HCT116 (cell line): ENCODE measurements at regions not wholly inside any gene's neighbourhood (a gene's known extent, or its start where the extent isn't known, plus 50 kb on each side); places are given as distances from the start of the nearest gene placed in this dataset.

Source experiments
- ATAC-seq: fragments of 200-7000 bp; cut with Tn5 transposase; 2 replicates; pipeline ENCODE4 v1.9.1; 2020; ENCODE audit warnings: mild to moderate bottlenecking, moderate library complexity
- BruUV-seq: library from RNA; stranded (reverse); fragments of 400-500 nt; replicated peaks from 2 replicates; lab custom pipeline; 2021; lab: Mats Ljungman, UMichigan
- CTCF ChIA-PET: fragments of 300-600 bp; sonication (Branson Sonifier 250); formaldehyde crosslinking; loops from one replicate; lab custom pipeline; 2021; ENCODE audit warnings: antibody characterized with exemption; lab: Charles Lee
- POLR2A ChIA-PET: fragments of 300-600, 350-600 bp; sonication (Branson Sonifier 250); formaldehyde crosslinking; loops from one replicate; lab custom pipeline; 2021; ENCODE audit warnings: antibody characterized with exemption; lab: Charles Lee
- RAD21 ChIA-PET, 2 experiments: fragments of 300-600 bp; sonication (Branson Sonifier 250); formaldehyde crosslinking; loops; one replicate each; lab custom pipeline; 2023; ENCODE audit warnings: low total read pairs in 2 of 2; ENCODE audit not compliant: uncharacterized antibody in 2 of 2, unreplicated experiment in 2 of 2, low non-redundant PET in 1 of 2; lab: Charles Lee
- DNase-seq: peaks from one replicate; pipeline ENCODE4 v3.0.0-alpha.2; 2010; ENCODE audit warnings: low read depth, low spot score
- H2AFZ ChIP-seq: fragments of 200-600 bp; shearing (Covaris generic), sonication (generic); 2 replicates; pipeline ENCODE4 v1.6.1; 2017; ENCODE audit warnings: low read depth, mixed run types, mixed read lengths, antibody characterized with exemption, low read length; ENCODE audit not compliant: poor library complexity, severe bottlenecking
- H3K27ac ChIP-seq: 2 replicates; pipeline ENCODE4 v1.5.1; 2012; ENCODE audit warnings: low read depth, low read length
- H3K27me3 ChIP-seq: fragments of 200-600 bp; sonication (generic); 2 replicates; pipeline ENCODE4 v1.6.1; 2016; ENCODE audit warnings: mixed run types, low read length, mixed read lengths; ENCODE audit not compliant: insufficient read depth
- H3K36me3 ChIP-seq, 2 experiments: fragments of 200-500 bp in 1 of 2; fragments of 200-600 bp in 1 of 2; sonication (Bioruptor generic) in 1 of 2; sonication (generic) in 1 of 2; 2 replicates each; pipeline versions ENCODE4 v1.5.1 to v1.6.1; 2014 to 2016; ENCODE audit warnings: low read length in 2 of 2, inconsistent platforms in 1 of 2, mixed read lengths in 1 of 2, mixed run types in 1 of 2; ENCODE audit not compliant: insufficient read depth in 2 of 2, control insufficient read depth in 1 of 2
- H3K4me1 ChIP-seq, 2 experiments: fragments of 200-600 bp in 1 of 2; sonication (generic) in 1 of 2; 2 replicates each; pipeline versions ENCODE4 v1.5.1 to v1.6.1; 2012 to 2017; ENCODE audit warnings: low read length in 2 of 2, inconsistent platforms in 1 of 2, mild to moderate bottlenecking in 1 of 2, mixed read lengths in 1 of 2, mixed run types in 1 of 2, moderate library complexity in 1 of 2; ENCODE audit not compliant: insufficient read depth in 2 of 2, control insufficient read depth in 1 of 2
- H3K4me2 ChIP-seq: fragments of 200-600 bp; sonication (generic); 2 replicates; pipeline ENCODE4 v1.6.1; 2017; ENCODE audit warnings: mixed run types, low read length, mixed read lengths
- H3K4me3 ChIP-seq, 2 experiments: fragments of 200-600 bp in 1 of 2; sonication (generic) in 1 of 2; replicated peaks in 1 of 2; 2 replicates each; pipeline ENCODE4 v1.5.1; 2011 to 2016; ENCODE audit warnings: low read length in 2 of 2, control low read depth in 1 of 2, low read depth in 1 of 2, mild to moderate bottlenecking in 1 of 2, mixed read lengths in 1 of 2, mixed run types in 1 of 2
- H3K79me2 ChIP-seq: fragments of 200-600 bp; sonication (generic); 2 replicates; pipeline ENCODE4 v1.6.1; 2017; ENCODE audit warnings: mild to moderate bottlenecking, mixed run types, low read length, moderate library complexity, mixed read lengths; ENCODE audit not compliant: insufficient read depth
- H3K9ac ChIP-seq: fragments of 200-600 bp; sonication (generic); 2 replicates; pipeline ENCODE4 v1.6.1; 2016; ENCODE audit warnings: low read length, mixed read lengths
- H3K9me2 ChIP-seq: fragments of 200-600 bp; sonication (generic), shearing (Covaris generic); 2 replicates; pipeline ENCODE4 v1.6.1; 2017; ENCODE audit warnings: mixed run types, mild to moderate bottlenecking, moderate library complexity; ENCODE audit not compliant: insufficient read depth
- H3K9me3 ChIP-seq, 2 experiments: fragments of 200-500 bp in 1 of 2; fragments of 200-600 bp in 1 of 2; sonication (Bioruptor generic) in 1 of 2; sonication (generic) in 1 of 2; 2 replicates each; pipeline ENCODE4 v1.6.1; 2014 to 2017; ENCODE audit warnings: low read length in 2 of 2, mixed read lengths in 2 of 2, inconsistent platforms in 1 of 2, low read depth in 1 of 2, mild to moderate bottlenecking in 1 of 2, mixed run types in 1 of 2, moderate library complexity in 1 of 2; ENCODE audit not compliant: control insufficient read depth in 1 of 2, insufficient read depth in 1 of 2
- H4K20me1 ChIP-seq: fragments of 200-600 bp; sonication (generic), shearing (Covaris generic); 2 replicates; pipeline ENCODE4 v1.6.1; 2017; ENCODE audit warnings: mixed run types, mild to moderate bottlenecking, moderate library complexity; ENCODE audit not compliant: insufficient read depth
- CBX3 ChIP-seq: IDR thresholded peaks from 2 replicates; pipeline ENCODE4 v1.6.1; 2012; ENCODE audit warnings: low read depth
- CEBPB ChIP-seq: IDR thresholded peaks from 2 replicates; pipeline ENCODE4 v1.6.1; 2012; ENCODE audit warnings: low read depth
- ELF1 ChIP-seq: IDR thresholded peaks from 2 replicates; pipeline ENCODE4 v1.6.1; 2012; ENCODE audit warnings: low read depth, borderline replicate concordance
- EZH2phosphoT487 ChIP-seq: fragments of 200-600 bp; IDR thresholded peaks from 2 replicates; pipeline ENCODE4 v1.6.1; 2018; ENCODE audit warnings: antibody characterized with exemption, borderline replicate concordance
- FOSL1 ChIP-seq: IDR thresholded peaks from 2 replicates; pipeline ENCODE4 v1.6.1; 2012; ENCODE audit warnings: low read depth
- JUND ChIP-seq: IDR thresholded peaks from 2 replicates; pipeline ENCODE4 v1.6.1; 2012
- MAX ChIP-seq: IDR thresholded peaks from 2 replicates; pipeline ENCODE4 v1.6.1; 2012
- YY1 ChIP-seq: IDR thresholded peaks from 2 replicates; pipeline ENCODE4 v1.6.1; 2011; ENCODE audit warnings: low read length, low read depth, moderate library complexity, mild to moderate bottlenecking; ENCODE audit not compliant: insufficient replicate concordance; ENCODE audit errors: extremely low read depth
- ZNF274 ChIP-seq: fragments of 200-500 bp; sonication (Bioruptor generic); IDR thresholded peaks from 2 replicates; pipeline ENCODE4 v1.6.1; 2014; ENCODE audit warnings: mild to moderate bottlenecking, low read depth, low read length, inconsistent platforms
- intact Hi-C: fragments of 100-400 bp; cut with micrococcal nuclease; formaldehyde crosslinking; loops from 2 replicates; pipeline ENCODE4 v1.10.0; 2022
- TF ChIP-seq, protein P1 (sequence below): IDR thresholded peaks from 2 replicates; pipeline ENCODE4 v1.6.1; 2012
- TF ChIP-seq, protein P2 (sequence below): IDR thresholded peaks from 2 replicates; pipeline ENCODE4 v1.6.1; 2012; ENCODE audit warnings: low read depth

- Histone ChIP-seq H3K4me3 (no peak overlapping the region), H3K4me1 (no peaks in the 10 kb centered on the region), H4K20me1 (no peaks in the 10 kb centered on the region), H3K79me2 (no peaks in the 10 kb centered on the region), H3K9me2 (no peaks in the 10 kb centered on the region), H3K9me3 (no peaks in the 10 kb centered on the region), H3K27ac (no peak overlapping the region), H3K9ac (no peak overlapping the region), H3K27me3 (no peaks in the 10 kb centered on the region), H2AFZ (no peak overlapping the region), H3K36me3 (no peaks in the 10 kb centered on the region), H3K4me2 (no peak overlapping the region)
- RAD21 ChIA-PET = no interaction called here
- ATAC-seq = no peak
- DNase-seq = no peak
- CTCF ChIA-PET = no interaction called here
- no TSS peak for BruUV-seq
- POLR2A ChIA-PET = no interaction called here
- TF ChIP-seq, protein P1, sequence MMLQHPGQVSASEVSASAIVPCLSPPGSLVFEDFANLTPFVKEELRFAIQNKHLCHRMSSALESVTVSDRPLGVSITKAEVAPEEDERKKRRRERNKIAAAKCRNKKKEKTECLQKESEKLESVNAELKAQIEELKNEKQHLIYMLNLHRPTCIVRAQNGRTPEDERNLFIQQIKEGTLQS = no peak
- TF ChIP-seq ZNF274 = no peak
- TF ChIP-seq CBX3 = no peak
- TF ChIP-seq CEBPB = no peak
- TF ChIP-seq YY1 = no peak
- no peak for TF ChIP-seq MAX
- no peak for TF ChIP-seq EZH2phosphoT487
- no peak for TF ChIP-seq FOSL1
- no peak for TF ChIP-seq JUND
- TF ChIP-seq ELF1 = no peak
- TF ChIP-seq, protein P2, sequence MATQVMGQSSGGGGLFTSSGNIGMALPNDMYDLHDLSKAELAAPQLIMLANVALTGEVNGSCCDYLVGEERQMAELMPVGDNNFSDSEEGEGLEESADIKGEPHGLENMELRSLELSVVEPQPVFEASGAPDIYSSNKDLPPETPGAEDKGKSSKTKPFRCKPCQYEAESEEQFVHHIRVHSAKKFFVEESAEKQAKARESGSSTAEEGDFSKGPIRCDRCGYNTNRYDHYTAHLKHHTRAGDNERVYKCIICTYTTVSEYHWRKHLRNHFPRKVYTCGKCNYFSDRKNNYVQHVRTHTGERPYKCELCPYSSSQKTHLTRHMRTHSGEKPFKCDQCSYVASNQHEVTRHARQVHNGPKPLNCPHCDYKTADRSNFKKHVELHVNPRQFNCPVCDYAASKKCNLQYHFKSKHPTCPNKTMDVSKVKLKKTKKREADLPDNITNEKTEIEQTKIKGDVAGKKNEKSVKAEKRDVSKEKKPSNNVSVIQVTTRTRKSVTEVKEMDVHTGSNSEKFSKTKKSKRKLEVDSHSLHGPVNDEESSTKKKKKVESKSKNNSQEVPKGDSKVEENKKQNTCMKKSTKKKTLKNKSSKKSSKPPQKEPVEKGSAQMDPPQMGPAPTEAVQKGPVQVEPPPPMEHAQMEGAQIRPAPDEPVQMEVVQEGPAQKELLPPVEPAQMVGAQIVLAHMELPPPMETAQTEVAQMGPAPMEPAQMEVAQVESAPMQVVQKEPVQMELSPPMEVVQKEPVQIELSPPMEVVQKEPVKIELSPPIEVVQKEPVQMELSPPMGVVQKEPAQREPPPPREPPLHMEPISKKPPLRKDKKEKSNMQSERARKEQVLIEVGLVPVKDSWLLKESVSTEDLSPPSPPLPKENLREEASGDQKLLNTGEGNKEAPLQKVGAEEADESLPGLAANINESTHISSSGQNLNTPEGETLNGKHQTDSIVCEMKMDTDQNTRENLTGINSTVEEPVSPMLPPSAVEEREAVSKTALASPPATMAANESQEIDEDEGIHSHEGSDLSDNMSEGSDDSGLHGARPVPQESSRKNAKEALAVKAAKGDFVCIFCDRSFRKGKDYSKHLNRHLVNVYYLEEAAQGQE = no peak
- intact Hi-C loops = no loop called here
Measured at GRCh38 chr3:124640635-124641306, 89.5 kb upstream of the UMPS start.
